ENCODE measurements at regions not wholly inside any gene's neighbourhood (a gene's known extent, or its start where the extent isn't known, plus 50 kb on each side); places are given as distances from the start of the nearest gene placed in this dataset.

GRCh38 chr18:1488957-1489356 lies 584.3 kb downstream of the ADCYAP1 start:
- no peak for TF ChIP-seq CTCF (IDR thresholded peaks at IDR 0.05; ENCODE audit: borderline replicate concordance, insufficient read depth, low read depth, low read length)
- H3K4me3 ChIP-seq (ENCODE audit: low read depth, low read length): no peak overlapping the region

- H3K4me3 ChIP-seq (ENCODE audit: low read depth, low read length): no peak overlapping the region
- no peak for TF ChIP-seq CTCF (IDR thresholded peaks at IDR 0.05; ENCODE audit: borderline replicate concordance, insufficient read depth, low read depth, low read length)
Measured at GRCh38 chr18:1495387-1495786, 590.7 kb downstream of the ADCYAP1 start.

- no peak overlapping the region for H3K4me3 ChIP-seq (ENCODE audit: low read depth, low read length)
- no peak for TF ChIP-seq CTCF (IDR thresholded peaks at IDR 0.05; ENCODE audit: borderline replicate concordance, insufficient read depth, low read depth, low read length)
Measured at GRCh38 chr18:1496096-1496495, 591.4 kb downstream of the ADCYAP1 start.

- no peak overlapping the region for H3K4me3 ChIP-seq (ENCODE audit: low read depth, low read length)
- no peak for TF ChIP-seq CTCF (IDR thresholded peaks at IDR 0.05; ENCODE audit: borderline replicate concordance, insufficient read depth, low read depth, low read length)
Measured at GRCh38 chr18:1498216-1498615, 593.5 kb downstream of the ADCYAP1 start.

- no peak overlapping the region for H3K4me3 ChIP-seq (ENCODE audit: low read depth, low read length)
- no peak for TF ChIP-seq CTCF (IDR thresholded peaks at IDR 0.05; ENCODE audit: borderline replicate concordance, insufficient read depth, low read depth, low read length)
Measured at GRCh38 chr18:1499265-1499664, 594.6 kb downstream of the ADCYAP1 start.

- H3K4me3 ChIP-seq (ENCODE audit: low read depth, low read length): no peak overlapping the region
- TF ChIP-seq CTCF (IDR thresholded peaks at IDR 0.05; ENCODE audit: borderline replicate concordance, insufficient read depth, low read depth, low read length): no peak
Measured at GRCh38 chr18:1503847-1504246, 599.2 kb downstream of the ADCYAP1 start.

GRCh38 chr18:1505856-1506255 lies 601.2 kb downstream of the ADCYAP1 start:
- TF ChIP-seq CTCF (IDR thresholded peaks at IDR 0.05; ENCODE audit: borderline replicate concordance, insufficient read depth, low read depth, low read length): no peak
- H3K4me3 ChIP-seq (ENCODE audit: low read depth, low read length): no peak overlapping the region

Data from GM12875 (cell line).